ENCODE measurements at regions not wholly inside any gene's neighbourhood (a gene's known extent, or its start where the extent isn't known, plus 50 kb on each side); places are given as distances from the start of the nearest gene placed in this dataset. TPM values are rescaled to one million over a fixed set of nuclear protein-coding genes. Genes with fewer than 3 reads are reported as not detected.
A peak's percentile ranks its signal among the peaks of the same experiment; 100 is the strongest.
"Not testable (repeated sequence)": the region's sequence is repeated elsewhere in the genome, so short reads cannot be mapped to it uniquely, and the experiment has no call there.

GRCh38 chr5:50583621-50584020 lies 82.8 kb upstream of the PARP8 start:
- no peak for DNase-seq (ENCODE audit: low read depth in 2 of 3, low spot score in 2 of 3)

- DNase-seq (ENCODE audit: low read depth in 2 of 3, low spot score in 2 of 3): not testable (repeated sequence)
These were observed 78.0 kb upstream of the PARP8 start for GRCh38 chr5:50588471-50588870.

- DNase-seq (ENCODE audit: low read depth in 2 of 3, low spot score in 2 of 3): peak in 1 of 3 donors; percentile 9
These were observed 75.8 kb upstream of the PARP8 start for GRCh38 chr5:50590444-50591189.

- DNase-seq (ENCODE audit: low read depth in 2 of 3, low spot score in 2 of 3): peak in 1 of 3 donors; percentile 27
These were observed 75.1 kb upstream of the PARP8 start for GRCh38 chr5:50591338-50591737.

GRCh38 chr5:50593681-50594080 lies 72.8 kb upstream of the PARP8 start:
- DNase-seq (ENCODE audit: low read depth in 2 of 3, low spot score in 2 of 3): no peak

- DNase-seq (ENCODE audit: low read depth in 2 of 3, low spot score in 2 of 3): no peak
These were observed 71.2 kb upstream of the PARP8 start for GRCh38 chr5:50595199-50595598.

- not testable (repeated sequence) for DNase-seq (ENCODE audit: low read depth in 2 of 3, low spot score in 2 of 3)
These were observed 64.9 kb upstream of the PARP8 start for GRCh38 chr5:50601576-50601975.

GRCh38 chr5:50606179-50606578 lies 60.3 kb upstream of the PARP8 start:
- no peak for DNase-seq (ENCODE audit: low read depth in 2 of 3, low spot score in 2 of 3)

- not testable (repeated sequence) for DNase-seq (ENCODE audit: low read depth in 2 of 3, low spot score in 2 of 3)
These were observed 59.0 kb upstream of the PARP8 start for GRCh38 chr5:50607456-50607855.

- not testable (repeated sequence) for DNase-seq (ENCODE audit: low read depth in 2 of 3, low spot score in 2 of 3)
These were observed 58.3 kb upstream of the PARP8 start for GRCh38 chr5:50607953-50608705.

GRCh38 chr5:50613057-50613456 lies 53.4 kb upstream of the PARP8 start:
- DNase-seq (ENCODE audit: low read depth in 2 of 3, low spot score in 2 of 3): not testable (repeated sequence)

Small RNAs in the stretch of these regions (small RNA-seq; reads per million reads assigned to genes)
- gene AC112187.2: not detected

Data from hematopoietic multipotent progenitor cell (in vitro differentiated cells).